Smooth muscle cell (in vitro differentiated cells): ENCODE measurements at regions not wholly inside any gene's neighbourhood (a gene's known extent, or its start where the extent isn't known, plus 50 kb on each side); places are given as distances from the start of the nearest gene placed in this dataset.

Experiments used
- DNase-seq: peaks from one replicate; lab custom pipeline; 2025; ENCODE audit not compliant: unreplicated experiment; lab: John Stamatoyannopoulos, UW
- H2AFZ ChIP-seq: fragments of 200-600 bp; sonication (generic); 2 replicates; pipeline ENCODE4 v1.6.0; 2016; ENCODE audit warnings: antibody characterized with exemption, low read depth, mild to moderate bottlenecking
- H3F3A ChIP-seq: fragments of 200-600 bp; sonication (generic); 2 replicates; pipeline ENCODE4 v1.6.0; 2017; ENCODE audit warnings: antibody characterized with exemption, low read depth
- H3K27ac ChIP-seq: fragments of 200-600 bp; sonication (generic); 2 replicates; pipeline ENCODE4 v1.5.1; 2016; ENCODE audit warnings: low read depth, mild to moderate bottlenecking
- H3K27me3 ChIP-seq: fragments of 200-600 bp; sonication (generic); 2 replicates; pipeline ENCODE4 v1.6.1; 2016; ENCODE audit warnings: low read depth, mild to moderate bottlenecking
- H3K36me3 ChIP-seq: fragments of 200-600 bp; sonication (generic); 2 replicates; pipeline ENCODE4 v1.5.1; 2016; ENCODE audit warnings: low read depth
- H3K4me1 ChIP-seq: fragments of 200-600 bp; sonication (generic); 2 replicates; pipeline ENCODE4 v1.5.1; 2016; ENCODE audit warnings: low read depth
- H3K4me2 ChIP-seq: fragments of 200-600 bp; sonication (generic); 2 replicates; pipeline ENCODE4 v1.6.0; 2016; ENCODE audit warnings: mild to moderate bottlenecking
- H3K4me3 ChIP-seq: fragments of 200-600 bp; sonication (generic); 2 replicates; pipeline ENCODE4 v1.5.1; 2016; ENCODE audit warnings: mild to moderate bottlenecking
- H3K79me2 ChIP-seq: fragments of 200-600 bp; sonication (generic); 2 replicates; pipeline ENCODE4 v1.6.0; 2016; ENCODE audit warnings: low read depth, mild to moderate bottlenecking
- H3K9ac ChIP-seq: fragments of 200-600 bp; sonication (generic); 2 replicates; pipeline ENCODE4 v1.6.0; 2016; ENCODE audit warnings: low read depth
- H3K9me3 ChIP-seq: fragments of 200-600 bp; sonication (generic); replicated peaks from 2 replicates; pipeline ENCODE4 v1.5.1; 2016; ENCODE audit warnings: low read depth
- H4K20me1 ChIP-seq: fragments of 200-600 bp; sonication (generic); 2 replicates; pipeline ENCODE4 v1.6.0; 2016; ENCODE audit warnings: low read depth
- CTCF ChIP-seq: fragments of 200-600 bp; sonication (generic); IDR thresholded peaks from 2 replicates; pipeline ENCODE4 v1.5.1; 2017; ENCODE audit warnings: borderline replicate concordance, mild to moderate bottlenecking, antibody characterized with exemption; ENCODE audit not compliant: insufficient read depth, poor library complexity, severe bottlenecking
- WGBS: methylation state at CpG from one replicate; pipeline ENCODE4 v1.1.7; 2016; ENCODE audit warnings: low lambda C conversion rate; 5-methylcytosine and 5-hydroxymethylcytosine counted together

GRCh38 chr21:43358940-43359822, 67.8 kb downstream of the SIK1 start:
- TF ChIP-seq CTCF = no peak

DNA sequence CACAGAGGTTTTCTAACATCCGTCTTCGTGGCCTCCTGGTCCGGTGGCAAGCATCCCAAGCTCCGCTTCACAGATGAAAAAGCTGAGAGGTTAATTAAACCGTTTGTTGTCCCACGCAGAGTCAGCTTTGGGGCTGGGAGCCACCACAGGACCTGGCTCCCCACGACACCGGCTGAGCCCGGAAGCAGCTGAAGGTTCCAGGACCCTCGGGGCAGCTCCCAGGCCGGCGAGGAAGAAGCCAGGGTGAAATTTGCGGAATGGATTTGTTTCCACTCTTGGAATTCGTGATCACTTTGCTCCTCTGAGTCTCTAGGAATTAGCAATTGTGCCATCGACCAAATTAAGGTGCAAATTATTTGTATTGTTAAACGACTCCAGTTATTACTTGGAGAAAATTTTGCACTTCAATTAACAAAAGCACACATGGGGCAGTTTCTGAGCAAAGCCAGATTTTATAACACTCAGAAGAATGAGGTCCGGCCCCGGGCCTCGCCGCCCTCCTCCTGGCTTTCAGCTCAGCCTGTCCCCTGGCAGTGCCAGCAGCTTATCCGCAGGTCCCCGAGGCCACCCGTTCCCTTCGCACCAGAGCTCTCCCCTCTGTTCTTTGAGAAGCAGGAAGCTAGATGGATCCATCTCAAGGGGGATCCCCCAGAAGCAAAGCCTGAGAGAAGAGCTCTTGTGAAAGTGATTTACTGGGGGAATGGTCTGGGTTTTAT, 69.1 kb downstream of the SIK1 start:
- no peak for TF ChIP-seq CTCF
- no peak overlapping the region for H2AFZ ChIP-seq
- no peaks in the 10 kb centered on the region for H4K20me1 ChIP-seq
- no peak for DNase-seq
- H3F3A ChIP-seq = peaks cover 7% of the 10 kb centered on the region
- H3K79me2 ChIP-seq = no peaks in the 10 kb centered on the region
- no peak overlapping the region for H3K9ac ChIP-seq
- no peaks in the 10 kb centered on the region for H3K27me3 ChIP-seq
- H3K4me2 ChIP-seq = no peak overlapping the region
- 89% methylated on average over 24 of the region's 24 CpGs for WGBS
- H3K27ac ChIP-seq = no peak overlapping the region
- H3K36me3 ChIP-seq = no peaks in the 10 kb centered on the region
- H3K4me1 ChIP-seq = peaks cover 13% of the 10 kb centered on the region
- no peaks in the 10 kb centered on the region for H3K9me3 ChIP-seq
- no peak overlapping the region for H3K4me3 ChIP-seq

More at GRCh38 chr21:43358940-43359822, 67.8 kb downstream of the SIK1 start:
- no peak overlapping the region for H3K4me3 ChIP-seq
- peaks cover 8% of the 10 kb centered on the region for H3F3A ChIP-seq
- H3K79me2 ChIP-seq = no peaks in the 10 kb centered on the region
- no peaks in the 10 kb centered on the region for H3K36me3 ChIP-seq
- H3K4me1 ChIP-seq = peaks cover 13% of the 10 kb centered on the region
- no peak for DNase-seq
- no peak overlapping the region for H2AFZ ChIP-seq
- H3K27ac ChIP-seq = no peak overlapping the region
- no peak overlapping the region for H3K9ac ChIP-seq
- H3K27me3 ChIP-seq = no peaks in the 10 kb centered on the region
- H3K4me2 ChIP-seq = no peak overlapping the region
- H3K9me3 ChIP-seq = no peaks in the 10 kb centered on the region
- WGBS = 85% methylated on average over 28 of the region's 28 CpGs
- no peaks in the 10 kb centered on the region for H4K20me1 ChIP-seq

- Histone ChIP-seq H3K36me3 (no peaks in the 10 kb centered on the region), H3K79me2 (no peaks in the 10 kb centered on the region), H3K4me1 (no peaks in the 10 kb centered on the region), H3K4me3 (no peak overlapping the region), H3F3A (no peaks in the 10 kb centered on the region), H2AFZ (no peak overlapping the region), H3K27ac (no peak overlapping the region), H4K20me1 (no peaks in the 10 kb centered on the region), H3K27me3 (no peaks in the 10 kb centered on the region), H3K4me2 (no peak overlapping the region), H3K9me3 (no peaks in the 10 kb centered on the region), H3K9ac (no peak overlapping the region)
- WGBS = 76% methylated on average over 7 of the region's 7 CpGs
- DNase-seq = no peak
- TF ChIP-seq CTCF = no peak
Measured at GRCh38 chr21:43355925-43356289, 71.0 kb downstream of the SIK1 start.
